CD4-positive, alpha-beta T cell treated with Interferon alpha-2 for 1 hour (primary cell): ENCODE measurements at regions not wholly inside any gene's neighbourhood (a gene's known extent, or its start where the extent isn't known, plus 50 kb on each side); places are given as distances from the start of the nearest gene placed in this dataset.
"Not testable (repeated sequence)": the region's sequence is repeated elsewhere in the genome, so short reads cannot be mapped to it uniquely, and the experiment has no call there.

Experiments used
- DNase-seq, 2 donors: peaks; one replicate each; pipeline ENCODE4 v3.0.0-alpha.2; 2020 to 2022

- DNase-seq, result no peak
Observed at GRCh38 chr12:72723732-72724131, 451.6 kb downstream of the TRHDE start.

- DNase-seq, result no peak
Observed at GRCh38 chr12:72729451-72730010, 457.4 kb downstream of the TRHDE start.

GRCh38 chr12:72734581-72734980 lies 462.4 kb downstream of the TRHDE start:
- no peak for DNase-seq

DNA sequence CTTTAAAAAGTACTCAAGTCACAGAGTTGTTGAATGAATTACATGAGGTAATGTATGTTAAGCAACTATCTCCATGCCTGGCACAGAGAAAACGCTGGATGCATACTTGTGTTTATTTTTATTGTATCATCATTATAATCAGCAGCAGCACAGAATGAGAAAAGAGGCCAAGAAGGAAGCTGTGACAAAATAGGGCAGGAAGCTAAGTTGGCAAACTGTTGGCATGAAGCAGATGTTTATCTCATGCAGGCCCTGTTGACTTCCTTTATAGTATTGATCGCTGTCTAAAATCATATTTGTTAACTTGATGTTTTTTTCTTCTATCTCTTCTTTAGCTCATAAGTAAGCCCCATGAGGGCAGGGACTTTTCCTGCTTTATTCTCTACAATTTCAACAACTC lies 466.6 kb downstream of the TRHDE start:
- no peak for DNase-seq

GRCh38 chr12:72740064-72740463 lies 467.9 kb downstream of the TRHDE start:
- no peak for DNase-seq

GRCh38 chr12:72742568-72742967 lies 470.4 kb downstream of the TRHDE start:
- no peak for DNase-seq

- DNase-seq, result no peak
Observed at GRCh38 chr12:72746048-72746447, 473.9 kb downstream of the TRHDE start.

DNA sequence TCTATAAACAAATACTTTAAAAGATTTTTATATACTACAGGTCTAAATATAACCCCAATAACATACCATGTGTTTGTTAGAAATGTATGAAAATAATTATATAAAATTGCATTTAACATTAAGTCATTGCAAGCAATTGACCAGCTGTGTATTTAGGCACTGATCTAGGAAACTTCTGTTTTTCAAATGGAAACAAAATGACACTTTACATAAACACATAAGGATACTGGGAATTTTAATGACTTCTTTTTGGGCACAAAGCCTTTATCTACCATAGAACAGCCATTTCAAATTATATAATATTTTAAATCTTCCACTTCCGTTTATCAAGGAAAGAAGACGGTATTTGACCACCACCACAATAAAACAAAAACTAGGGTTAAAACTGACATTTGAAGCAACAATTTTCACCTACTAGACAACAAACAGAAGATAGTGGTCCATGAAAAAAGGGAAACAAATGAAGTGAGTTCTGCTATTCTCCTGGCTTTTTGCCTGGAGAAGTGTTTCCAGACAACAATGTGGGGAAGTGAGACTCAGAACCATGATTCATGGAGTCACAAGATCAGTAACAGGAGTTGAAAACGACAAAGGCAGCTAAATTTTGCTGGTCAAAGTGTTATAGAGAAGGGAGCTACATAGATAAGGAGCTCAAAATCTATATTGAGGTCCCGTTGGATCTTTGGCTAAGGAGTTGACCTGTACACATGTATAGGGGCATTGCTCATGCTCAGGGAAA lies 475.1 kb downstream of the TRHDE start:
- DNase-seq, result peak in 1 of 2 donors; percentile 1

- DNase-seq, result no peak
Observed at GRCh38 chr12:72748971-72749370, 476.8 kb downstream of the TRHDE start.

DNA sequence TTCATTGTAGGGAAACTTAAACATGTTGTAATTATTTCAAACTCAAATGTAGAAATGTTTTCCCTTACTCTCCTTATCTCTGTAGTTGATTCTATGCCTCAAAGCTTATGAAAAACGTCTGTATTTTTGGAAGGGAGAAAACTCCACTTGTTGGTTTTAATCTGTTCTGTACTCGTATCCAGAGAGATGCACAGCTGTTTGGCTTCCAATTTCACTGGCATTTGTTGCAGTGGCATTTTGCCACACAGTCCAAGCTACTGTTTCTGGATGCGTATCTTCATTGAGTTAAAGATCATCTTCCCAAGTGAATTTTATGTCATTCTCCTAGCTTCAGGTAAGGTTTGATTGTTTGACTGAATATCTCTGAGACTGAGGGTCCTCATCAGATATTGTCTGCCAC lies 481.4 kb downstream of the TRHDE start:
- no peak for DNase-seq

DNA sequence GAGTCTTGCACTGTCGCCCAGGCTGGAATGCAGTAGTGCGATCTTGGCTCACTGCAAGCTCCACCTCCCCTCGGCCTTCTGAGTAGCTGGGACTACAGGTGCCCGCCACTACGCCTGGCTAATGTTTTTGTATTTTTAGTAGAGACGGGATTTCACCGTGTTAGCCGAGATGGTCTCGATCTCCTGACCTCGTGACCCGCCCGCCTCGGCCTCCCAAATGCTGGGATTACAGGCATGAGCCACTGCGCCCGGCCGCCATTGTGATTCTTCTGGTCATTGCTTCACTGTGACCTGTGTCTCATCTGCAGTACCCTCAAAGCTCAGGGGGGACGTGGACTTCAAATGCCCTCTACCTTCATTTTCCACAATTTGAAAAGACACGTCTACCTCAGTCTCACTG lies 481.9 kb downstream of the TRHDE start:
- not testable (repeated sequence) for DNase-seq

DNA sequence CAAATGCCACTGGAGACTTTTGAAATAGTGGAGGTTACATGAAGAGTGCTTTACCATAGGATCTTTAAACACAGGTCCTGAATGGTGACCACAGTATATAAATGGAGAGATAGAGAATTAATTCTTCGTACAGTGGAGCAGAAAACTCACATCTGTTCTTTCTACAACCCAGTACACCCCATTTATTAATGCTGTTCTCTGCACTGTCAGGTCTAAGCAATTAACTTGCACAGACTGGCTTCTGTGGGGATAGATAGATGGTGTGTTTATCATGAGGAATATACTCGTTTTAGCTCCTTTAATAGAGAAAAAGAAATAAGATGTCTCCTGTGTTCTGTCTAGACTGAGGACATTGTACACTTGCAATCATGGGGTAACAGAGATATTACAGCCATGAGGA lies 494.3 kb downstream of the TRHDE start:
- no peak for DNase-seq

DNA sequence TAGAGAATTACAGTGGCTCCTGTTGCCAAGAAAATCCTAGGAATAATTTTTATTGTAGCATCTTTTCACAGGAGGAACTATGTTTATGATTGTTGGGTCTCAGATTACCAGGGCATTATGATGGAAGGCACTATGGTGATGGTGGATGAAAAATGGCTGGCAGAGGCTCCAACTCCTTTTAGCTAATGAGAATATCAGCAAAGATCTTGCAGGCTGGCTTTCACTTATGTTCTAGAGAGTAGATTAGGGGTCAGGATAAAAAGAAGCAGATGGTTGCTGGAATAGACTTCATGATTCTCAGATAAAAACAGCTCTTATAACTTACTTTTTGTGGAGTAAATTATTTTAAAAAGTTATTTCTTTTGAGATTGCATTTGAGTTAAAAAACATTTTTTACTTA lies 501.9 kb downstream of the TRHDE start:
- no peak for DNase-seq

- no peak for DNase-seq
Observed at GRCh38 chr12:72777806-72778205, 505.6 kb downstream of the TRHDE start.

- DNase-seq, result no peak
Observed at GRCh38 chr12:72790273-72790672, 518.1 kb downstream of the TRHDE start.

- no peak for DNase-seq
Observed at GRCh38 chr12:72792889-72793288, 520.7 kb downstream of the TRHDE start.

DNA sequence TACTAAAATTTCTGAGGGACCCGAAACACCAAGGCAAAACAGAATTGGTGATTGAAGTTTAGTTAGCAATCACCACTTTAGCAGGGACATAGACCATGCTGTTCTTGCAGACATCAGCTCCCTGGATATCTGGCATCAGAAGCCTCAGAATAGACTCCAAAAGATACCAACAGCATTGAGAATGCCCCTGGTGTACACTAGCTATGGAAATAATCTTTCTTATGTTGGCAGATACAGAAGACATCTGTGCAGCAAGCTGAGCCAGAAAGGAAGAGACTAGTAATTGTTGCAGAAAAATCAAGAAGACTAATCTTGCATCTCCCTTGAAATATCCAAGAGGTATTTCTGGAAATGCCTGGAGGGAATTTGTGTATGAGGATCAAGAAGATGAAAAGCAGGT lies 521.6 kb downstream of the TRHDE start:
- no peak for DNase-seq

- no peak for DNase-seq
Observed at GRCh38 chr12:72815421-72815820, 543.3 kb downstream of the TRHDE start.

DNA sequence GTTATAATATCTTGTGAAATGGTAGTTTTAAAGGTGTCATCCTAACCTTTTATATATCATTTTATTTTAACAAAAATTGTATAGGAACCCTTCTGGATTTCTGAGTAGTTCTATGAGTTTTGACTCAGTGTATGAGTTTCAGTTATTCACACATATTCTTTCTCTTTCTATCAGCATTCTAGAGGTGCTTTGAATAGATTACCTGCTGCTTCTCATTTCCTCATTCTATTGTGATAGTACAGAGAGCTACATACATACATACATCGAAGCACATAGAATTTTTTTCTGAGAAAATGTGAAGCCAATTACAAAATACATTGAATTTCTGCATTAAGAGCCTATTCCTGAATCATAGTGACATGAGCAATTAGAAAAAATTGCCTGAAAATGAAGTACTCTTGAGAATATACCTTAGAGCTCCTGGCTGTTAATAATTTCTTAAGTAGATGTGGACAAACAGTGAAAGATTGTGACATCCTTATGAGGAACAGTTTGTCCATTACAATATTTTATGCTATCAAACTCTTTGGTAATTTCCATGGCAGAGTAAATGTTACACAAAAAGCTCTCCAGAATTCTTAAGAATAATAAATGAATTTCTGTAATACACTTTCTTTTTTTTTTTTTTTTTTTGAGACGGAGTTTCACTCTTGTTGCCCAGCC lies 556.6 kb downstream of the TRHDE start:
- no peak for DNase-seq

- DNase-seq, result no peak
Observed at GRCh38 chr12:72829838-72830237, 557.7 kb downstream of the TRHDE start.

GRCh38 chr12:72832024-72832423 lies 559.9 kb downstream of the TRHDE start:
- DNase-seq, result no peak

GRCh38 chr12:72836194-72836593 lies 564.0 kb downstream of the TRHDE start:
- DNase-seq, result no peak

GRCh38 chr12:72839696-72840095 lies 567.5 kb downstream of the TRHDE start:
- no peak for DNase-seq

DNA sequence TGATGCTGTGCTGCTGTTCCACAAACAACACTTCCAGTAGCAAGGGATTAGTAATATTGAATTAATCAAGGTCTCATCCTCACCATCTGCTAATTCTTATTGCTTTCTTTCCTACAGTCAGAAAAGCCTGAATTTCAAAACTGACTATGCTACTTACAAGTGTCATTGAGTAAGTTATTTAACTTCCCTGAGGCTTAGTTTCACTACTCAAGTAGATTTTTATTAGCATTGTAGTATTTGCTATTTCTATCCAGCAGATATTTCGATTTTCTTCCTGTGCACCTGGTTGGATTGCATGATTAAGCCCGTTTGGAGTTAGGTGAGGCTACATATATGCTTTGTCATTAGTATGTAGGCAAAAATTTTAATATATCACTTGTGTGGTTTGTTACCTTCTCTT lies 591.5 kb downstream of the TRHDE start:
- no peak for DNase-seq
